ENCODE measurements at regions not wholly inside any gene's neighbourhood (a gene's known extent, or its start where the extent isn't known, plus 50 kb on each side); places are given as distances from the start of the nearest gene placed in this dataset.

- Mint-ChIP-seq H3K9me3 (no peaks in the 10 kb centered on the region), H3K27me3 (ENCODE audit: low read depth) (no peaks in the 10 kb centered on the region), H3K4me3 (no peak overlapping the region), H3K27ac (ENCODE audit: unreplicated experiment) (no peak overlapping the region), H3K4me1 (peaks cover 21% of the 10 kb centered on the region), H3K36me3 (ENCODE audit: low read depth) (peaks cover 27% of the 10 kb centered on the region)
- TF ChIP-seq CTCF (conservative IDR thresholded peaks at IDR 0.05), result no peak
- no peak for DNase-seq (ENCODE audit: low read depth, low spot score)
These were observed 122.5 kb downstream of the MIAT start for GRCh38 chr22:26779929-26780328.

DNA sequence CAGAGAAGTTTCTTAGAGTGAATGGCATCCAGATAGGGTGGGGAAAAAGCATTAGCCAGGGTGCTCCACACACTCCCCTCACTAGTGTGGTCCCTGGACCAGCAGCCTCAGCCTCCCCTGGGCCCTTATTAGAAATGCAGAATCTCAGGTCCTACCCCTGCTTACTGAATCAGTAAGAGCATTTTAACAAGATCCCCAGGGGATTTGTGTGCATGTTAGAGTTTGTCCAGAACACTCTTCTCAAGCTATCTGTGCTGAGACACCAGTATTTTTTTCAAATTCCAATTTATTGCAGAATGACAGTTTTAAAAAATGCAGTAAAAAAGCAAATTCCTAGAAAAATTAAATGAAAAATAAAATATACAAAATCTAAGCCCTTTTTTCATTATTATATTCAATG lies 123.1 kb downstream of the MIAT start:
- no peaks in the 10 kb centered on the region for H3K9me3 Mint-ChIP-seq
- DNase-seq (ENCODE audit: low read depth, low spot score), result no peak
- H3K36me3 Mint-ChIP-seq (ENCODE audit: low read depth), result peaks cover 25% of the 10 kb centered on the region
- H3K4me1 Mint-ChIP-seq, result peaks cover 21% of the 10 kb centered on the region
- no peak overlapping the region for H3K27ac Mint-ChIP-seq (ENCODE audit: unreplicated experiment)
- no peaks in the 10 kb centered on the region for H3K27me3 Mint-ChIP-seq (ENCODE audit: low read depth)
- no peak for TF ChIP-seq CTCF (conservative IDR thresholded peaks at IDR 0.05)
- H3K4me3 Mint-ChIP-seq, result no peak overlapping the region

DNA sequence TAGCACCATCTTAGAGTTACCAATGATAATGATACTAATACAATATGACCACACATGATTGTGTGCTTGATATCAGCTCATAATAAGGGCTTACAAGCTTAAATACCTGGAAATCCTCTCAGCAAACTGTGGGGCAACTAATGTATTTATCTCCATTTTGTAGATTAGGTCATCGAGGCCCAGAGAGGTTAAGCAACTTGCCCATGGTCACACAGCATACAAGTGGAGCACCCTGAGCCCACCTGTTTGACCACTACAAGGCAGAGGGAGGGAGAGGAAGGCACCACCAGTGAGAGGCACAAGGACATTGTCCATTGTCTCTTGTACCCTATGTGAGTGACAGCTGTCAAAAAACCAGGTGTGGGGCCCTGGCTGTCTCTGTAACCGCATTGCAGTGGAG lies 123.7 kb downstream of the MIAT start:
- no peak for TF ChIP-seq CTCF (conservative IDR thresholded peaks at IDR 0.05)
- H3K27me3 Mint-ChIP-seq (ENCODE audit: low read depth), result no peaks in the 10 kb centered on the region
- peaks cover 20% of the 10 kb centered on the region for H3K36me3 Mint-ChIP-seq (ENCODE audit: low read depth)
- no peak overlapping the region for H3K27ac Mint-ChIP-seq (ENCODE audit: unreplicated experiment)
- no peak overlapping the region for H3K4me3 Mint-ChIP-seq
- H3K9me3 Mint-ChIP-seq, result no peaks in the 10 kb centered on the region
- H3K4me1 Mint-ChIP-seq, result peaks cover 21% of the 10 kb centered on the region
- no peak for DNase-seq (ENCODE audit: low read depth, low spot score)

DNA sequence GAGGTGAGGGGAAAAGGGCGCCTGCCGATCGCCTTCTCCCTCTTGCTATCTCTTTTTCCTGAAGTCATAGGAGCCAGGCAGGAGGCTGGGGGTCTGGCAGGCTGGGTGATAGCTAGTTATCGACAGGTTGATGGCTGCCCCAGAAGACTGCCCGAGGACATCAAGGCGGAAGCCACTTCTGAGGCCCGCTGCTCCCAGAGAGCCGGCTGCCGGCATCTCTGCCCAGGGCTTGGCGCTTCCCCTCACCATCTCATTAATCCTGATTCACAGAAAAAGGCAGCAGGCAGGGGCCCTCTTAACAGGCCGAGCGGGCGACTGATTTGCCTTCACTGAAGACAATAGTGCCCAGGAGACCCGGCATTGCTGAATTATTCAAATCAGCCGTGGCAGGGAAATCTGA lies 124.2 kb downstream of the MIAT start:
- Mint-ChIP-seq H3K9me3 (no peaks in the 10 kb centered on the region), H3K4me3 (no peak overlapping the region), H3K4me1 (peaks cover 20% of the 10 kb centered on the region), H3K27me3 (ENCODE audit: low read depth) (no peaks in the 10 kb centered on the region), H3K27ac (ENCODE audit: unreplicated experiment) (peak overlapping the region; percentile 15), H3K36me3 (ENCODE audit: low read depth) (peaks cover 18% of the 10 kb centered on the region)
- TF ChIP-seq CTCF (conservative IDR thresholded peaks at IDR 0.05), result no peak
- DNase-seq (ENCODE audit: low read depth, low spot score), result no peak

DNA sequence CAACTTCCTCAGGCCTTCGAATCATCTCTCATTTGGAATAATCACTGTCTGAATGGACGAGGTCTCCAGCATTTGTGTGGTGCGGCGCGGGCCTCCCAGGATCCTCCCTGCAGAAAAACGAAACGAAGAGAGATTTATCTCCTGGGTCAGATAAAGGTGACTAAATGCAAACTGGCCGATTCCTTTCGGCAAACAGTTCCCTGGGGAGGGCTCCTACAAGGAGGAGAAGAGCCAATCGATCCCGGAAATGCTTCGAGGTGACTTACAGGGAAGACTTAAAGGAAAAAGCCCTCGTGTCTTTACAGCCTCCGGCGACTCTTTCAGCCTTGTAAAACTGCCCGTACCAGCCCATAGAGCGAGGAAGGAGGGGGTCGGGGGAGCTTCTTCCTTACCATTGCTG lies 126.5 kb downstream of the MIAT start:
- Mint-ChIP-seq H3K4me1 (peaks cover 4% of the 10 kb centered on the region), H3K36me3 (ENCODE audit: low read depth) (peaks cover 14% of the 10 kb centered on the region), H3K27ac (ENCODE audit: unreplicated experiment) (peak overlapping the region; percentile 8), H3K27me3 (ENCODE audit: low read depth) (no peaks in the 10 kb centered on the region), H3K4me3 (no peak overlapping the region), H3K9me3 (no peaks in the 10 kb centered on the region)
- TF ChIP-seq CTCF (conservative IDR thresholded peaks at IDR 0.05), result no peak
- DNase-seq (ENCODE audit: low read depth, low spot score), result no peak

- Mint-ChIP-seq H3K27ac (ENCODE audit: unreplicated experiment) (no peak overlapping the region), H3K4me1 (peaks cover 4% of the 10 kb centered on the region), H3K27me3 (ENCODE audit: low read depth) (no peaks in the 10 kb centered on the region), H3K4me3 (no peak overlapping the region), H3K36me3 (ENCODE audit: low read depth) (peaks cover 11% of the 10 kb centered on the region), H3K9me3 (no peaks in the 10 kb centered on the region)
- no peak for DNase-seq (ENCODE audit: low read depth, low spot score)
- no peak for TF ChIP-seq CTCF (conservative IDR thresholded peaks at IDR 0.05)
These were observed 127.4 kb downstream of the MIAT start for GRCh38 chr22:26784772-26785171.
